GM23248 (cell line): ENCODE measurements at regions not wholly inside any gene's neighbourhood (a gene's known extent, or its start where the extent isn't known, plus 50 kb on each side); places are given as distances from the start of the nearest gene placed in this dataset.

Experiments
- EZH2 ChIP-seq: fragments of 200-600 bp; sonication (generic); IDR thresholded peaks from 2 replicates; pipeline ENCODE4 v1.6.1; 2018; ENCODE audit warnings: antibody characterized with exemption, mild to moderate bottlenecking; ENCODE audit not compliant: insufficient read depth, poor library complexity, severe bottlenecking
- EZH2phosphoT487 ChIP-seq: fragments of 200-600 bp; sonication (generic); IDR thresholded peaks from 2 replicates; pipeline ENCODE4 v1.6.1; 2018; ENCODE audit warnings: antibody characterized with exemption, moderate library complexity, mild to moderate bottlenecking, low read depth; ENCODE audit not compliant: insufficient read depth

DNA sequence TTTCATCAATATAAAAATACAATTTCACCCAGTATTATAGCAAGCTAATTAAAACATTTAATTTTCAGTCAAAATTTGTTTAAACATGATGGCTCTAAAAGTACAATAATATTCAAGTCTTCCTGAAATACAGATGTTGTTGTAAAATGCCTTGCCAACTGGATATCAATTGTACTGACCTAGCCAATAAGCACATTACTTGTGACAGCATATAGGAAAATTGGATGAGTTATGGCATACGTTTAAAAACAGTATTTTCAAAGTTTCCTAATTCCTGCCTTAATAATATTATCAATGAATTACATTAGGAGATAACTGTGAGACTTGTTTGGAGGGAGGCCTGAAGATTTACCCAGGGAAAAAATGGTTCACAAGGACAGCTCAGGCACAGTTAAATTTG is 336.9 kb upstream of the CDH20 start:
- TF ChIP-seq EZH2 (no peak), EZH2phosphoT487 (no peak)
